Caco-2 (cell line): ENCODE measurements at regions not wholly inside any gene's neighbourhood (a gene's known extent, or its start where the extent isn't known, plus 50 kb on each side); places are given as distances from the start of the nearest gene placed in this dataset.

Experiments
- BruUV-seq: library from RNA; stranded (reverse); fragments of 400-500 nt; replicated peaks from 2 replicates; lab custom pipeline; 2021; lab: Mats Ljungman, UMichigan
- CTCF ChIA-PET: fragments of 300-600 bp; sonication (Branson Sonifier 250); formaldehyde crosslinking; loops from one replicate; lab custom pipeline; 2022; ENCODE audit warnings: antibody characterized with exemption; lab: Charles Lee
- POLR2A ChIA-PET: fragments of 300-600 bp; sonication (Branson Sonifier 250); formaldehyde crosslinking; loops from one replicate; lab custom pipeline; 2022; ENCODE audit warnings: antibody characterized with exemption; lab: Charles Lee
- DNase-seq, 2 experiments: peaks; one replicate each; pipeline versions ENCODE4 v3.0.0 to v3.0.0-alpha.2; 2020 to 2022
- H3K27me3 ChIP-seq: replicated peaks from 2 replicates; pipeline ENCODE4 v1.6.0; 2011; ENCODE audit warnings: low read length; ENCODE audit not compliant: control insufficient read depth, insufficient read depth
- H3K36me3 ChIP-seq: 2 replicates; pipeline ENCODE4 v1.5.1; 2011; ENCODE audit warnings: low read length; ENCODE audit not compliant: control insufficient read depth, insufficient read depth
- H3K4me1 ChIP-seq: fragments of 250-450 bp; sonication (Bioruptor Pico); 2 replicates; pipeline ENCODE4 v1.5.1; 2020; ENCODE audit warnings: mild to moderate bottlenecking
- H3K4me3 ChIP-seq: 2 replicates; pipeline ENCODE4 v1.5.1; 2011; ENCODE audit warnings: low read depth, mild to moderate bottlenecking, control low read depth, low read length
- H3K9me3 ChIP-seq: fragments of 250-450 bp; sonication (Bioruptor Pico); 2 replicates; pipeline ENCODE4 v1.5.1; 2020; ENCODE audit warnings: mild to moderate bottlenecking, moderate library complexity
- H3K27ac Mint-ChIP-seq: one replicate; pipeline ENCODE4 v1.8.0; 2022; ENCODE audit warnings: mixed read lengths; ENCODE audit not compliant: unreplicated experiment
- H3K27me3 Mint-ChIP-seq: one replicate; pipeline ENCODE4 v1.8.0; 2022; ENCODE audit warnings: mixed read lengths; ENCODE audit not compliant: insufficient read depth, unreplicated experiment
- H3K36me3 Mint-ChIP-seq: one replicate; pipeline ENCODE4 v1.8.0; 2022; ENCODE audit warnings: mild to moderate bottlenecking, mixed read lengths; ENCODE audit not compliant: insufficient read depth, unreplicated experiment
- H3K4me1 Mint-ChIP-seq: one replicate; pipeline ENCODE4 v1.8.0; 2022; ENCODE audit warnings: low read depth, mixed read lengths; ENCODE audit not compliant: unreplicated experiment
- H3K4me3 Mint-ChIP-seq: one replicate; pipeline ENCODE4 v1.8.0; 2022; ENCODE audit warnings: mild to moderate bottlenecking, moderate library complexity, mixed read lengths; ENCODE audit not compliant: unreplicated experiment
- H3K9me3 Mint-ChIP-seq: one replicate; pipeline ENCODE4 v1.8.0; 2022; ENCODE audit warnings: mixed read lengths; ENCODE audit not compliant: unreplicated experiment
- intact Hi-C: fragments of 100-400 bp; cut with micrococcal nuclease; formaldehyde crosslinking; loops from one replicate; pipeline ENCODE4 v1.10.0; 2022; ENCODE audit not compliant: unreplicated experiment
- TF ChIP-seq, protein P1 (sequence below), 2 experiments: fragments of 200-600 bp in 1 of 2; IDR thresholded peaks; 1 replicate in 1 of 2; 2 replicates in 1 of 2; pipeline versions ENCODE4 v1.5.1 to v1.8.0; 2011 to 2022; ENCODE audit warnings: antibody characterized with exemption in 1 of 2, control low read depth in 1 of 2, inconsistent platforms in 1 of 2, low read depth in 1 of 2, low read length in 1 of 2, mild to moderate bottlenecking in 1 of 2, moderate library complexity in 1 of 2; ENCODE audit not compliant: insufficient read depth in 1 of 2, severe bottlenecking in 1 of 2, unreplicated experiment in 1 of 2

DNA sequence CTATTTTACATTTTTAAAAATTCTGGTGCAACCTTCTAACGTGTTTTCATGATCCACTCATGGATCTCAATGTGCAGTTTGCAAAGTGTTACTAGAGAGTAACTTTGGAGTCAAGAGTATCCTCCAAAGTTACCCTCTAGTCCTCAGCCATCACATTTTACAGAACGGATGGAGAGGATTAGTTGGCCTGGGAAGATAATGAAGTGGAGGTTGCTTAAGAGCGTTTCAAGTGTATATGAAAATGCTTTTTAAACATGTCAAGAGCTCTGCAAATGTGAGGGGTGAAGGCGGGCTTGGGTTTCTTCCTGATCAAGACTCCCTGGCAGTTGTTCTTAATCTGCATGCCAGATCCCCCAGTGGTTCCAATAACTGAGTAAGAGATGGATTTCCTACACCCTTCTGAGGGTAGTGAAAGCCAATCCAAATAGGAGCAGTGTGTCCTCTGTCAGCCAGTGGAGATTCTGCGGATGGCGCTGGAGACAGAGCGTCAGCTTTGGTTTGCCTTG is 299.4 kb upstream of the NPVF start:
- intact Hi-C loops, result no loop called here
- Mint-ChIP-seq H3K27ac (no peak overlapping the region), H3K4me3 (no peak overlapping the region), H3K27me3 (peaks cover 26% of the 10 kb centered on the region), H3K36me3 (no peaks in the 10 kb centered on the region), H3K4me1 (no peaks in the 10 kb centered on the region), H3K9me3 (no peaks in the 10 kb centered on the region)
- no peaks in the 10 kb centered on the region for H3K27me3 ChIP-seq
- CTCF ChIA-PET, result no interaction called here
- DNase-seq, result no peak
- TF ChIP-seq, protein P1, sequence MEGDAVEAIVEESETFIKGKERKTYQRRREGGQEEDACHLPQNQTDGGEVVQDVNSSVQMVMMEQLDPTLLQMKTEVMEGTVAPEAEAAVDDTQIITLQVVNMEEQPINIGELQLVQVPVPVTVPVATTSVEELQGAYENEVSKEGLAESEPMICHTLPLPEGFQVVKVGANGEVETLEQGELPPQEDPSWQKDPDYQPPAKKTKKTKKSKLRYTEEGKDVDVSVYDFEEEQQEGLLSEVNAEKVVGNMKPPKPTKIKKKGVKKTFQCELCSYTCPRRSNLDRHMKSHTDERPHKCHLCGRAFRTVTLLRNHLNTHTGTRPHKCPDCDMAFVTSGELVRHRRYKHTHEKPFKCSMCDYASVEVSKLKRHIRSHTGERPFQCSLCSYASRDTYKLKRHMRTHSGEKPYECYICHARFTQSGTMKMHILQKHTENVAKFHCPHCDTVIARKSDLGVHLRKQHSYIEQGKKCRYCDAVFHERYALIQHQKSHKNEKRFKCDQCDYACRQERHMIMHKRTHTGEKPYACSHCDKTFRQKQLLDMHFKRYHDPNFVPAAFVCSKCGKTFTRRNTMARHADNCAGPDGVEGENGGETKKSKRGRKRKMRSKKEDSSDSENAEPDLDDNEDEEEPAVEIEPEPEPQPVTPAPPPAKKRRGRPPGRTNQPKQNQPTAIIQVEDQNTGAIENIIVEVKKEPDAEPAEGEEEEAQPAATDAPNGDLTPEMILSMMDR (IDR thresholded peaks at IDR 0.05; ENCODE audit: insufficient read depth in 1 of 2, low read depth in 1 of 2, low read length in 1 of 2, severe bottlenecking in 1 of 2, unreplicated experiment in 1 of 2), result no peak
- H3K4me3 ChIP-seq, result no peak overlapping the region
- no peaks in the 10 kb centered on the region for H3K4me1 ChIP-seq
- POLR2A ChIA-PET, result no interaction called here
- no peaks in the 10 kb centered on the region for H3K9me3 ChIP-seq
- H3K36me3 ChIP-seq, result no peaks in the 10 kb centered on the region
- no TSS peak for BruUV-seq

DNA sequence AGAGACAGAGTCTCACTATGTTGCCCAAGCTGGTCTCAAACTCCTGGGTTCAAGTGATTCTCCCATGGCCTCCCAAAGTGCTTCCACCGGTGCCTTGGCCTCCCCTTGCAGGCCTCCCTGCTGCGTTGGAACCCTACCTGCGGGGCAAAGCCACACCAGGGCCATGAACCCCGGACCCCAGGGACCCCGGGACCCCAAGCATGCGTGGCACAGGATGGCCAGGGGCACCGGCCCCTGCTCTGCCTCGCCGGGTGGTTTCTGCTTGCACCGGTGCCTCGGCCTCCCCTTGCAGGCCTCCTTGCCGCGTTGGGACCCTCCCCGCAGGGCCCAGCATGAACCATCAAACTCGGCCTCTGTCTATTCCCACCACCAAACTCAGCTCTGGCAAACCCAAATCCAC is 301.0 kb upstream of the NPVF start:
- ChIA-PET CTCF (no interaction called here), POLR2A (no interaction called here)
- Mint-ChIP-seq H3K9me3 (no peaks in the 10 kb centered on the region), H3K4me1 (no peaks in the 10 kb centered on the region), H3K27ac (no peak overlapping the region), H3K27me3 (peaks cover 19% of the 10 kb centered on the region), H3K4me3 (no peak overlapping the region), H3K36me3 (no peaks in the 10 kb centered on the region)
- H3K4me1 ChIP-seq, result no peaks in the 10 kb centered on the region
- H3K4me3 ChIP-seq, result no peak overlapping the region
- TF ChIP-seq, protein P1 (IDR thresholded peaks at IDR 0.05; ENCODE audit: insufficient read depth in 1 of 2, low read depth in 1 of 2, low read length in 1 of 2, severe bottlenecking in 1 of 2, unreplicated experiment in 1 of 2), result no peak
- intact Hi-C loops, result no loop called here
- no peaks in the 10 kb centered on the region for H3K27me3 ChIP-seq
- H3K36me3 ChIP-seq, result no peaks in the 10 kb centered on the region
- BruUV-seq, result no TSS peak
- H3K9me3 ChIP-seq, result no peaks in the 10 kb centered on the region
- no peak for DNase-seq

DNA sequence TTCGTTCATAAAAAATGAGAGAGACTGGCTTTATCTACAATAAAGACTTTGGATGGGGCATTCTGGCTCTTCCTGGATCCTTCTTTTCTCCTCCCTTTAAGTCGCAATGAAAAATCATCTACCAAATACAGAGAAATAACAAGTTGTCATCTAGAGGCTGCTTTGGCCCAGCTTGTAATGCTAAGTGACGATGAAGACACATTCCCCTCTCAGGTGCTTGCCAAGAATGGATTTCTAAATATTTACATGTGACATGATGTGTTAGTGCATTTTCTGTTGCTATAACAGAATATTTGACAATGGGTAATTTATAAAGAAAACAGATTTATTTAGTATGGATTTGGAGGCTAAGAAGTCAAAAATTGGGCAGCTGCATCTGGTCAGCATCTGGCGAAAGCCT is 308.6 kb upstream of the NPVF start:
- H3K36me3 ChIP-seq, result no peaks in the 10 kb centered on the region
- no peak for DNase-seq
- no peak overlapping the region for H3K4me3 ChIP-seq
- POLR2A ChIA-PET, result no interaction called here
- H3K9me3 ChIP-seq, result no peaks in the 10 kb centered on the region
- H3K27me3 ChIP-seq, result no peaks in the 10 kb centered on the region
- no TSS peak for BruUV-seq
- H3K9me3 Mint-ChIP-seq, result no peaks in the 10 kb centered on the region
- H3K27me3 Mint-ChIP-seq, result peaks cover 12% of the 10 kb centered on the region
- CTCF ChIA-PET, result no interaction called here
- H3K36me3 Mint-ChIP-seq, result no peaks in the 10 kb centered on the region
- no peaks in the 10 kb centered on the region for H3K4me1 Mint-ChIP-seq
- H3K27ac Mint-ChIP-seq, result no peak overlapping the region
- TF ChIP-seq, protein P1 (IDR thresholded peaks at IDR 0.05; ENCODE audit: insufficient read depth in 1 of 2, low read depth in 1 of 2, low read length in 1 of 2, severe bottlenecking in 1 of 2, unreplicated experiment in 1 of 2), result no peak
- H3K4me1 ChIP-seq, result no peaks in the 10 kb centered on the region
- H3K4me3 Mint-ChIP-seq, result no peak overlapping the region
- intact Hi-C loops, result no loop called here
